ENCODE measurements at regions not wholly inside any gene's neighbourhood (a gene's known extent, or its start where the extent isn't known, plus 50 kb on each side); places are given as distances from the start of the nearest gene placed in this dataset.

GRCh38 chr3:25125201-25125600, 302.9 kb upstream of the RARB start:
- TF ChIP-seq EZH2 (IDR thresholded peaks at IDR 0.05; ENCODE audit: low read depth): no peak
- no peak for TF ChIP-seq CTCF (conservative IDR thresholded peaks at IDR 0.05)
- ChIA-PET POLR2A (ENCODE audit: unreplicated experiment) (no interaction called here), CTCF (no interaction called here)
- no TSS peak for BruUV-seq (replicated peaks)
- Histone ChIP-seq H3K4me2 (no peak overlapping the region), H3K9me2 (ENCODE audit: insufficient read depth) (no peaks in the 10 kb centered on the region; the same call in 1 of the 2 replicates), H3K4me3 (no peak overlapping the region), H3K27ac (no peak overlapping the region), H4K20me1 (ENCODE audit: insufficient read depth) (no peaks in the 10 kb centered on the region), H3K36me3 (ENCODE audit: low read depth) (no peaks in the 10 kb centered on the region), H3K79me2 (ENCODE audit: low read depth) (no peaks in the 10 kb centered on the region), H3K9me3 (ENCODE audit: insufficient read depth, low read depth) (no peaks in the 10 kb centered on the region; the same call in 1 of the 2 replicates), H2AFZ (no peak overlapping the region), H3K4me1 (replicated peaks; ENCODE audit: insufficient read depth) (no peaks in the 10 kb centered on the region), H3F3A (ENCODE audit: insufficient read depth, low read depth) (no peaks in the 10 kb centered on the region), H3K27me3 (ENCODE audit: insufficient read depth, low read depth) (no peaks in the 10 kb centered on the region)
- intact Hi-C loops (cut with micrococcal nuclease; ENCODE audit: unreplicated experiment): no loop called here
- no peak for DNase-seq

- no peak for TF ChIP-seq CTCF (conservative IDR thresholded peaks at IDR 0.05)
- no peak for TF ChIP-seq EZH2 (IDR thresholded peaks at IDR 0.05; ENCODE audit: low read depth)
- Histone ChIP-seq H3K27ac (no peak overlapping the region), H2AFZ (no peak overlapping the region), H3K36me3 (ENCODE audit: low read depth) (no peaks in the 10 kb centered on the region), H3K79me2 (ENCODE audit: low read depth) (no peaks in the 10 kb centered on the region), H3K4me3 (no peak overlapping the region), H3K9me3 (ENCODE audit: insufficient read depth, low read depth) (no peaks in the 10 kb centered on the region; the same call in 1 of the 2 replicates), H3K27me3 (ENCODE audit: insufficient read depth, low read depth) (no peaks in the 10 kb centered on the region), H3F3A (ENCODE audit: insufficient read depth, low read depth) (no peaks in the 10 kb centered on the region), H3K9me2 (ENCODE audit: insufficient read depth) (no peaks in the 10 kb centered on the region; the same call in 1 of the 2 replicates), H4K20me1 (ENCODE audit: insufficient read depth) (no peaks in the 10 kb centered on the region), H3K4me1 (replicated peaks; ENCODE audit: insufficient read depth) (no peaks in the 10 kb centered on the region), H3K4me2 (no peak overlapping the region)
- no TSS peak for BruUV-seq (replicated peaks)
- DNase-seq: no peak
- intact Hi-C loops (cut with micrococcal nuclease; ENCODE audit: unreplicated experiment): no loop called here
- CTCF ChIA-PET: no interaction called here
- POLR2A ChIA-PET (ENCODE audit: unreplicated experiment): no interaction called here
These were observed 299.3 kb upstream of the RARB start for GRCh38 chr3:25128735-25129134.

GRCh38 chr3:25130724-25131520, 297.1 kb upstream of the RARB start:
- Histone ChIP-seq H3K79me2 (ENCODE audit: low read depth) (no peaks in the 10 kb centered on the region), H4K20me1 (ENCODE audit: insufficient read depth) (no peaks in the 10 kb centered on the region), H3K27ac (no peak overlapping the region), H3F3A (ENCODE audit: insufficient read depth, low read depth) (no peaks in the 10 kb centered on the region), H3K4me3 (no peak overlapping the region), H3K9me3 (ENCODE audit: insufficient read depth, low read depth) (no peaks in the 10 kb centered on the region; the same call in 1 of the 2 replicates), H3K36me3 (ENCODE audit: low read depth) (no peaks in the 10 kb centered on the region), H2AFZ (no peak overlapping the region), H3K4me1 (replicated peaks; ENCODE audit: insufficient read depth) (no peaks in the 10 kb centered on the region), H3K27me3 (ENCODE audit: insufficient read depth, low read depth) (no peaks in the 10 kb centered on the region), H3K4me2 (no peak overlapping the region), H3K9me2 (ENCODE audit: insufficient read depth) (no peaks in the 10 kb centered on the region)
- POLR2A ChIA-PET (ENCODE audit: unreplicated experiment): no interaction called here
- DNase-seq: no peak
- intact Hi-C loops (cut with micrococcal nuclease; ENCODE audit: unreplicated experiment): no loop called here
- TF ChIP-seq CTCF (conservative IDR thresholded peaks at IDR 0.05) (no peak), EZH2 (IDR thresholded peaks at IDR 0.05; ENCODE audit: low read depth) (no peak)
- CTCF ChIA-PET: no interaction called here
- BruUV-seq (replicated peaks): no TSS peak

All from PC-9 (cell line).